Stimulated activated CD8-positive, alpha-beta memory T cell treated with anti-CD3 and anti-CD28 coated beads, Interleukin-2, amount 100 ng/mL, for 48 hours (primary cell): ENCODE measurements at regions not wholly inside any gene's neighbourhood (a gene's known extent, or its start where the extent isn't known, plus 50 kb on each side); places are given as distances from the start of the nearest gene placed in this dataset.
"Not testable (repeated sequence)": the region's sequence is repeated elsewhere in the genome, so short reads cannot be mapped to it uniquely, and the experiment has no call there.

Experiments
- DNase-seq, 2 donors: peaks; one replicate each; pipeline ENCODE4 v3.0.0-alpha.2; 2020; ENCODE audit warnings: low read depth in 2 of 2

DNA sequence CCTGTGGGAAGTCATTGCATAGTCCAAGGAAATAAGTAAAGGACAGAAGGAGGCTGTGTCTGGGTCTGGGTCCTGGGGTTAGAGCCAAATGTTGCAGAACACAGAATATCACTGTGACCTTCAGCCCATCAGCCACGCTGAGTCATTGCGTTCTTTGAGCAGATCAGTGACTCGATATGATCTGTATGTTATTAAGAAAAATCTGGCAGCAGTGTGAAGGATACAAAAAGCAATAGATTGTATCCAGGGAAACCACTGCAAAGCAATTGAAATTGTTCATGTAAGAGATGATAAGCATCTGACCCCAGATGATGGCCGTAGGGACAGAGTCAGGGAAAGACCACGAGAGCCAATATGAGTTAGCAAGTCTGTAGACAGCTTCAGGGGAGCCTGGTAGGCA, 1575.1 kb upstream of the SLC10A2 start:
- DNase-seq, result no peak

GRCh38 chr13:104635879-104636278, 1569.7 kb upstream of the SLC10A2 start:
- no peak for DNase-seq

GRCh38 chr13:104634016-104634415, 1567.8 kb upstream of the SLC10A2 start:
- no peak for DNase-seq

- DNase-seq, result no peak
Measured at GRCh38 chr13:104632736-104633135, 1566.5 kb upstream of the SLC10A2 start.

- no peak for DNase-seq
Measured at GRCh38 chr13:104625201-104625600, 1559.0 kb upstream of the SLC10A2 start.

DNA sequence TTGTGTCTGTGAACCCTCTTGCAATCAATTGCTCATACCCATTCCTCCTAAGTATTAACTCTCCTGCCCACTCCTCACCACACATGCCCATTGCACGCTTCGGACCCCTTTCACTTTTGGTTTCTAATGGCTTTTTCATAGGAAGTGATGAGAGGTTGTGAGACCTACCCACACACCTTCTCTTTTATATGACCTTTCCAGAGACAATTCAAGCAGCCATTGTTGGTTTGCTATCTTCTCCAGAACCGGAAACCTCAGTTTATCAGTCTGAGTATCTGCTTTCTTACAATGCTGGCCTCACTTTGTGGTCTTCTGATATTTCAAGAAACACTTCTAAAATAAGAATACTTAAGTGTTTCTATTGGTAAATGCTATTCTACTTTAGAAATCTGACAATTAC, 1550.8 kb upstream of the SLC10A2 start:
- DNase-seq, result no peak

GRCh38 chr13:104614361-104615145, 1548.3 kb upstream of the SLC10A2 start:
- DNase-seq, result no peak

GRCh38 chr13:104608331-104608730, 1542.1 kb upstream of the SLC10A2 start:
- DNase-seq, result no peak

GRCh38 chr13:104605435-104605834, 1539.2 kb upstream of the SLC10A2 start:
- DNase-seq, result not testable (repeated sequence)

DNA sequence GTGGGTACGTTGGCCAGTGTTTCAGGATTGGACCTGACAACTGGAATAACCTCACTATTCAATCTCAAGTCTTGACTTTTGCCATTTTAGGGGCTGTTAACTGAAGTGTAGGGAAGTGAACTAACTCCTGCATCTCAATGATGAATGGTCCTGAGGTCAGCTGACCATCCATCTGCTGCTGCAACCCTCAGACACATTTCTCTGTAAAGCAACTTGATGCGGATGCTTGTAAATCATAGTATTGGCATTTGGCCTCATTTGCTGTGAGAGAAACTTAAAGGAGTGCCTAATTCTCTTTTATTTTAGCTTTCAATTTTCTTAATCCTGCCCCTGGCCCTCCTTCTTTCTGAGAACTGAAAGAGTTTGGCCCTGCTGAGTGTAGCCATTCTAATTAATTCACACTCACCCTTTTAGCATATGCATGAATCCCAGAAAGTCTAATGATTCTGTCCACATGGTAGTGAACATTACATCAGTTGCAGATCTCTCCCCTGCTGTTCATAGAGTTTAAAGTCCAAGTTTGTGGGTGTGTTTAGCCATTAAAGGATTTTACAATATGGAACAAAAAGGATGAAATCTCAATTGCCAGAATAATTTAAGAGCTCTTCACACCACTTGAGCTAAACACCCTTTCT, 1531.4 kb upstream of the SLC10A2 start:
- DNase-seq, result no peak

DNA sequence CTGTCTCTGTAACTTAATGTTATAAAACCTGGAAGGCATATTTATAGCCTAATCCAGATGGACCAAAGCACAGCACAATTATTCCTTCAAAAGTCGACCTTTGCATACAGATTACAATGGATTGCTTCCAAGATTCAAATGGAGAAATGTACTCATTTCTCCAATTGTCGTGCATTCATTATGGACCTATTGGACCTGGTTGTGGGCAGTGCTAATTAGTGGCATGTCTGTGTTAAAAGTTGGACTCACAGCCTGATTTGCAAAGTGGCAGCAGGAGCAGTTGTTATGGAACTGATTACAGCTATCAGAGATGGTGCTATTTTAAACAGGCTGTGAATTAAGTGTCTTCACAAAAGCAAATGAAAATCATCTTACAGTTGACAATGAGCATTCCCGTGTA, 1529.3 kb upstream of the SLC10A2 start:
- DNase-seq, result no peak

DNA sequence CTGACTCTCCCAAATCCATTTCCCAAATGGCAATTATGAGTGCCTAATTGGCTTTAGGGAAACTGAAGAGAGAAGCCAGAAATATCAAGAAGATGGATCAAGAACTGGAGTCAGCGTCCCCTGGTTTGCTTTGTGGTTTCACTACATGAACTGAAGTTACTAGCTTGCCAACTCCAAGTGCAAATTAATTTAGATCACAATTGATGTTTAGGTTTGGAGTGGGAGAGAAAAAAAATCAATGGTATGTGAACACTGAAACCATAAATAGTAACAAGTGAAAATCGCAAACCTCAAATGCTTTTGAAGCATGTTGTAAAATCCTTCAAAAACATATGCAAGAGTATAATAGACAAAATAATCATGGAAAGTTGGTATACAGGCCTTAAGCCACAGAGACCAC, 1528.6 kb upstream of the SLC10A2 start:
- no peak for DNase-seq

GRCh38 chr13:104593693-104594092, 1527.5 kb upstream of the SLC10A2 start:
- DNase-seq, result no peak

- DNase-seq, result no peak
Measured at GRCh38 chr13:104593251-104593576, 1527.0 kb upstream of the SLC10A2 start.

DNA sequence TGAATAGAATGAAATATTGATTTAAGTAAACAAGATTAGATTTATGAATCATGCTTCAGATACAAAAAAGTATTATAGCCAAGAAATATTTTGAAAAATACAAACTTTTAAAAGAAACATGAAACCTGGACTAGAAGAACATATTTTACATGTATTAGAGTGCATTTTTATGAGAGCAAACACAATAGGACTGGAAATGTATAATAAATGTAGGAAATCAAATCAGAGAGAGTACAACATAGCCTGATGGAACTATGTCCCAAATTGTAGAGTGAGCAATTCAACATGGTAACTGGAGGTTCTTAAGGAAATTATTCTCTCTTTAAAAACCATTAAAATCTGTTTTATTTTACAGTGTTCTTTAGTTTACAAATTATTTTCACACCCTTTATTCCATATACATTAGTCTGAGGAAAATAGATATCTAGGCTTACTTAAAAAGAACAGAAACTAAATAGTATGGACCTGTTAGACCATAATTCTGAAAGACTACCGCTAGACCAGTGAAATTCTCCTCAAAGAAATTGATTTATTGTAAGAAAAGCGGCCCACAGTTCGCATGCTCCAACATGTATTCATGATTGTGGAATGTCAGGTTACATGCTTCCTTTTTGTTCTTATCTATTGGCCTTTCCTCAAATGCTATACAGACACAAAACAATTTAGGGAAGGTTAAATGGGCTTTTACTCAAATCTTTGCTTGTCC, 1526.5 kb upstream of the SLC10A2 start:
- DNase-seq, result no peak

DNA sequence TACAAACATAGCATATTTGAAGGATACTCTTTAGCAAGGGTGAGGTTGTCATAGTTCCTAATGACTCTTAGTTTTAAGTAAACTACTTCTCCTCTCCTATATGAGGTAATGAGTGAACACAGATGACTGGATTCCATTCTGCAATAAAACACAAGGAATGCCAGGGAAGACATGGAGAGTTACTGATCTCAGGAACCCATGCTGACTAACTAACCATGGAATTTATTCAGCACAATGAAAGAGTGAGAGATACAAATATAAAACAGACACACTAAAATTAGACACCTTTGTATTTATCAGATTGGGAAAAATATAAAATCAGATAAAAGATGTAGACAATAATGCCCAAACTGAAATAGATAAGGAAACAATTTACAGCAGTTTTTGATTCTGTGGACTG, 1525.9 kb upstream of the SLC10A2 start:
- no peak for DNase-seq

DNA sequence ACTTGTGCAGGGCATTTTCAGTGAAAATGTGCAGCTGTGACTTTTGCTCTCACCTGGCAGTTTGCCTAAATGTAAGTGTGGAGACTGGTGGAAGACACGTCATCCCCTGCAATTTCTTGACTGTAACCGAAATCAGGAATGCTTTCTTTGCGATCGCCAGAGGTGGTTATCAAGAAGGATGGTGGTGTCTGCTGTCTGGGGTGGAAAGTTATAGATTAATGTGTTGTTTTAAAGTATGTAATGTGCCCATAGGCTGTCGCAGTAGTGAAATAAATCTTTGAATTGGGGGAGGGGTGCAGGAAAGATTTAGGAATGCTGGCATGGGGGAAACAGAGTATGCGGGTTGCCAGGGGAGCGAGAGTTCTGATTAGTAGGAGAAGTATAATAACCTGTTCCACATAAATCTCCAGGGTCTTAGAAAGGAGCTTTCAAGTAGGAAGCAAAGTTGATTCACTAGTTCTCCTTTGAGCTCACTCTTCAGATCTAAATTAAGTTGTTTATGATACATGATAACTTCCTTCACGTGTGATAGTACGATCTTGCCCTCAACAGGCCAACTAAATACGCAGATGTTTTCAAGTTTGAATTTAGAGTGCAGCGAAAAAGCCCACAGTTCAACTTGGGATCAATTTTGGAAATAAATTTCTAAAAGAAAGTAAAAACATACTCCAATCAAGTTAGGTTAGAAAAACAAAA, 1520.0 kb upstream of the SLC10A2 start:
- no peak for DNase-seq

DNA sequence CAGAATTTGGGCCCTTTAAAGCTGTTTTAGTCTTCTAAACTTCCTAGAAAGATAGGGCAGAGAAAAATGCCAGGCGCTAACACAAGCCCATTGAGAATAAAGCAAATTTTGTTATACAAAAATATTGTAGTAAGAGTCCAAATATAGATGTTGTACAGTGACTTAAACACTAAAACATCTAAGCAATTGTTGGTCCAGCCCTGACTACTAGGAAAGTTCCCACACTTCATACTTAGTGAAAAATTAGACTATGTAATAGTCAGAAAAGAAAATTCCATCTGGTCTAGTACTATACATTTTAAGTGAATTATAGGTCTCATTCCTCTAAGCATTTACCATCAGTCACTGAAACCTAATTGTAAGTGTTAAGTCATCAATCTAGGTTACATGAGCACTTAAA, 1518.3 kb upstream of the SLC10A2 start:
- DNase-seq, result no peak

GRCh38 chr13:104580931-104581330, 1514.7 kb upstream of the SLC10A2 start:
- no peak for DNase-seq

DNA sequence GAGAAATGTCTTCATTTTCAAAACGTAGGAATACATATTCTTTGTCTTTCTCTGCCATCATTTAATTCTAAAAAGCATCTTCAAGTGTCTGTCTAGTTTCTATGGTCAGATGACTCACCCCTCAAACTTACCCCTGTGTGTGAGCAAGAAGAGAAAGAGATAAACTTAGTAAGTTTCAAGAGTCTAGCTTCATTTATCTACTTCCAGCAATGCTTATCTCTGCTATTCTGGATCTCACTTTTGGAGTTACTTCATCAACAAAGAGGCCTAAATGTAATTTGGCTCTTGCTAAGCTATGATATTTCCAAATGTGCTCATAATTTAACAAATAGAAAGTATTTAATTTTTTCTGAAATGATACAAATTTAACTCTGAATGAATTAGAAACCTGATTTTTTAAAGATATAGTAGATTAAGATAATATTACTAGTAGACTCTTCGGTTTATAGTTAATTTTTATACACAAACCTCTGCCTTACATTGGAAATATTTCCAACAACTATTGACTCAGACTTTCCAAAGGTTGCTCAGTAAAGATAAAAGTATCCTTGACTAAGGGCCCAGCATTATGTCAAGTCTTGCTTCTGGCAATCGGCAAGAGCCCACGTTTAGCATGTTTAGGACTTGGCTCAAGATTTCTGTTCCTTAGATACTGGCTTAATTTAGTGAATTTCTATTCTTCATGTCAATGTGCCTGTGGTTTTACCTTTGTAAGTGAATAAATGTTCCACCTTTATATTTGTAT, 1511.0 kb upstream of the SLC10A2 start:
- no peak for DNase-seq

DNA sequence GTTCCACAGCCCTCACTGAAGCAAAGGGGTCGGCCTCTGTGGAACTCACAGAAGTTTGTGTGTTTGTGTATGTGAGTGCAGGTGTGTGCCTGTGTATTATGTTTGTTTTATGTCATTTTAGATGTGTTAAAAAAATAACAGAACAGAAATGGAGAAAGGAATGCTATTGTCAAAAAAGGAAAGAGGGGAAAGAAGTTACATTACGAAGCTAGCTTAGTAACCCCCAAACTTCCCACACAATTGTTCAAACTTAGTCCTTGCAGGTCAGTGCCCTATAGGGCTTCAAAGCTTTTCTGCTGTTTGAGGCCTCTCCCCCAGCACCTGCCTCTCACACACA, 1505.6 kb upstream of the SLC10A2 start:
- no peak for DNase-seq
